HG02642 (cell line): ENCODE measurements at regions not wholly inside any gene's neighbourhood (a gene's known extent, or its start where the extent isn't known, plus 50 kb on each side); places are given as distances from the start of the nearest gene placed in this dataset.
"Not testable (repeated sequence)": the region's sequence is repeated elsewhere in the genome, so short reads cannot be mapped to it uniquely, and the experiment has no call there.

Experiments used
- ATAC-seq: cut with Tn5 transposase; IDR thresholded peaks from one replicate; pipeline ENCODE4 v1.9.1; 2021; ENCODE audit warnings: mild to moderate bottlenecking; ENCODE audit not compliant: unreplicated experiment, poor library complexity

DNA sequence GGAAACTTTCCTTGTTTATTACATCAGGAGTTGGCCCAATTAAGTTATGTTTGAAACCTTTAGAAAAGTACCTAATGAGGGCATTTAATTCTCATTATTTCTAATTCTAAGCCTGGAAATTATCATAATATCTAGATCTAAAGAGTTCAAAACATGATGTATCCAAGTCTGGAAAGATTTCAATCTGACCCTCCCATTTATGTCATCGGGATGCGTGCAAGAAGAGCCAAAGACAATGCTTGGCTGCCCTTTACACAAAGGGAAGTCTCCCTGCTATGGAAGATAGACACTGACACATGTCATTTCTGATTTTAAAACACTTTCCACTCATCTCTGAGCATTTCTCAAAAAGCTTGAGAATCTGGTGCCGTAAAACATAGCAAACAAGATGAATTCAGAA is 222.4 kb downstream of the ANTXR2 start:
- no peak for ATAC-seq

DNA sequence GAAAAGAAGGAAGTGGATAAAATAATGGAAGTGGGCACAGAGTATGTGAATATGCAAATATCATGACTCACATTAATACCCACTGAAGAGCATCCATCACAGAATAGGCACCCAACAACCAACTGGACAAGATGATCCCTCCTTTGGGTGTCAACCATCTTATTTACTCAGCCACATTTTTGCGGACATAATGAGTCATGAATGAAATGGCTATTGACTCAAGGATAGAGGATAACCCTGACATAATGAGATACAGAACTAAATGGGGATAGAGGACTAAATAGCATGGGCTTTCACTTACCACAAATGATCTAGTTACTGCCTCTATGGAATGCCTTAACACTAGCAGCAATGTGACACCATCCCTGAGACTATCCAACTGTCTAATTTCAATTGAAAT is 224.7 kb downstream of the ANTXR2 start:
- no peak for ATAC-seq

DNA sequence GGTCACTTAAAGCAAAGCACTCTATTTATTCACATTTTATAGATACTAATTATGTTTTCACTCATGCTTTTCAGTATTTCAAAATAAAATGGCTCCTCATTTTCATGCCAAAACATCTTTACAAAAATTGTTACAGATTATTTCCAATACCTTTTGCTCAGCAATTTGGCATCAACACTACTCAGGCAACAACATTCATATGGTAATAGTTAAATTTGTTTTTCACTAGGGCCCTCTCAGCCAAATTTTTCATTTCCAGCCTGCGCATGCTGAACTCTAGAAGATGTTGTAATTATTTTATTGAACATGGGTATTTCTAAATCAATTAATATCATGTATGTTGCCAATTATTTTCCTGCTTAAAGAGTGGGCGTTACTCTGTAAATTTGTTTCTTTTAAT is 225.6 kb downstream of the ANTXR2 start:
- ATAC-seq = no peak

DNA sequence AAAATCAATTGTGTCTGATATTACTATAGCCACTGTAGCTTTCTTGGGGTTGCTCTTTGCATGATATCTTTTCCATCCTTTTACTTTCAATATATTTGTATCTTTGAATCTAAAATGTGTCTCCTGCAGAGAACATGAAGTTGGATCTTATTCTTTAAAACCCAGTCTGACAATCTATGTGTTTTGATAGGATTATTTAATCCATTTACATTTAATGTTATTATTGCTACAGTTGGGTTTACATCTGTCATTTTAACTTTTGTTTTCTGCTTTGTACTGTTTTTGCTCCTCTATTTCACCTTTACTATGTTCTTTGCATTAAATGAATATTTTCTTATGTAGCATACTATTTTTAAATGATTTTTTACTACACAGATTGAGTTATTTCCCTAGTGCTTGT is 230.9 kb downstream of the ANTXR2 start:
- ATAC-seq = no peak

DNA sequence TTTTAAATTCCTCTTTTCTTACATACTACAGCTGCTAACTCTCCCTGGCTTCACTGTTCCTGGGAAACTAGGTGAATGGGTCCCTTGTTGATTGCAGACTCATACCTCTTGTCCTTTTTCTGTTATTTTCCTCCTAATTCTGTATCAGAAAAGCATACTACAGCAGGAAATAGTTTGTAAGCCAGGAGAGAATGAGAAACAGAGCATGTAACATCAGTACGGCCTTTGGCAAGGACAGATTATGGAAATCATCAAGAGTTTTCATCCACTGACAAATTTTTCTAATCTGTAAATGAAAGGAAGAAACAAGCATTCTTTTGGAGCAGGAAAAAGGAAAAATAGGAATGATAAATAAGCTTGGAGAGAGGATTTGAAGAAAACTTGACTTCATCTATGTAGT is 239.2 kb downstream of the ANTXR2 start:
- ATAC-seq = no peak

DNA sequence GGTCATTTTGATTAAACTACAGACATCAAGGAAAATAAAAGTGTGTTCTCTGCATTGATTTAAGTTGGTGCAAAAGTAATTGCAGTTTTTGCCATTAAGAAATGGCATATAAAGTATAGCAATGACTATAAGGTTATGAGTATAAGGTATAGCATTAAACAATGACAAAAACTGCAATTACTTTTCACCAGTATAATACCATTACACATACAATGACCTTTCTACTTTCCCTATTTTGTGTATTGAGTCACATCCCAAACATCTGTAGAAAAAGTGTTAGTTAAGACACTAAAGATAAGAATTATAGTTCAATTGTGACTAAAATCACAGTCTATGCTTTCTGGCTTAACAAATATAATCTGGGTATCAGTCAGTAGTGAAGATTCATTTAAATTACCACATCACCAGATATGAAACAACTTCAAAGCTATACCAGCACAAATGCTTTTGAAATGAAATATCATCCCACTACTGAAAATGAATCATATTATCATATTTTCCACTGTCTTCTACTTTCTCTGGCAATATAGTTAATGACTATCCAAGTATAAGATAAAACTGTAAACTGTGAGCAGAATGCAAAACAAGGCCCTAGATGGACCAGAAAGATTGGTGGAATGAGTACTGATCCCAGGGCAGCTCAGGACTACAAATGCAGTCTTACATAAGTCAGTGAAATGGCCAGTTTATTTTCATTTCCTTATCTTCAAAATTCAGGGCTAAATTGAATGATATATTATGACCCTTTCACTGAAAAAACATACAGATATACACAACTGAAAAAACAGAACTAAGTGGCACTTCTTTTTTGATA is 241.1 kb downstream of the ANTXR2 start:
- ATAC-seq = no peak

DNA sequence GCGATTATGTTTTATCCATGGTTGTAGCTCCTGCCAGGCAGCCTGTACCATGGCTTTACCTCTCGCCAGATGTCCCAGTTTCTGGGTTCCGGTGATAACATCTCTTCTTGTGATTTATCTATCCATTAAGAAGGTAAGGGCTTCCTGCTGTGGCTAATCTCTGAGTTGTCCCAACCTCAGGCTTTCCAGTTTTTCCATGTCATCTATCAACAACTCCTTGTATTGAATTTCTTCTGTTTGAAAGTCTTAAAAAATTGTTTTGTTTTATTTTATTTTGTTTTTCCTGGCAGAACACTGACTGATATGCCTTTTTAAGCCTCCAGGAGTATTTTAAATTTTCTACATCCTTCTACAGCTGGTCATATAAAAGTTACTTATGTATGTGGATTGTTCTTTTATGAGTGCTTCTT is 241.9 kb downstream of the ANTXR2 start:
- ATAC-seq = no peak

DNA sequence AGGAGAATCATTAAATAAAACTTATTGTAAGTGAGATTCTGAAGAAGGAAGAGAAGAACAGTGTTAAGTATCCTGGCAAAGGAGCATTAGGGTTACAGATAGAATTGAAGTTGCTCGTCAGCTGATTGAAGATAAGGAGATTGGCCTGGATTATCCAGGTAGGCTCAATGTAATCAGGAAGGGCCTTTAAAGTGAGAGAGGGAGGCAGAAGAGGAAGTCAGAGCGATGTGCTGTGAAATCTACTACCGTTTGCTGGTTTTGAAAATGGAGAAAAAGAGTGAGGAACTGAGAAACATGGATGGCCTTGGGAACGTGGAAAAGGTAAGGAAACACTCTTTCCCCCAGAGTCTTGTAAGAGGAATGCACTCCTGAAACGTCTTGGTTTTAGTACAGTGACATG is 245.7 kb downstream of the ANTXR2 start:
- no peak for ATAC-seq

DNA sequence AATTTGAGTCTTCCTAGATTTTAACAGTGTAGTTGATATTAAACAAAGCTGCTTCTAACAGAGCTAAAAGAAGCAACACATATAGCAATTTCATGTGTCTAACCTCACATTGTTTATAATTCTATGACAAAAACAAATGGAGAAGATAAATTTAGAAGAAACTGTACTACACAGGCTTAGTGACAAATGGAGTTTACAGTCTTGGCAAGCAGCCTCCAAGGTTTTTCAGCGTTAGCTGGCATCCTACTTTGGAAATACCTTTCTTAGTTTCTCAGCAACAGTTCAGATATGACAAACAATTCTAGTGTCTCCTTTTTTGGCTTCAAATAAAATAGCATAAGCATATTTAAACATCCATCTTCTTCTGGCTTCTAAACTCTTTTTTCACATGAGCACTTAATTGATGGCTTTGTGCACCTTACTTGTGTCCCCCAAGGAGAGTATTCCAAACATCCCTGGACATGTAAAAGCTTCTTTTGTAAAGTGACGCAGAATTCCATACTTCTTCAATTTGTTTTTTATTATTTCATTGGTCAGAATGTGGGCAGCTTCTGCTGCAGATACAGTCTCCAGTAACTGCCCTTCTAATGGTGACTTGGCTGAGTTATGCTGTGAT is 249.8 kb downstream of the ANTXR2 start:
- ATAC-seq = no peak

DNA sequence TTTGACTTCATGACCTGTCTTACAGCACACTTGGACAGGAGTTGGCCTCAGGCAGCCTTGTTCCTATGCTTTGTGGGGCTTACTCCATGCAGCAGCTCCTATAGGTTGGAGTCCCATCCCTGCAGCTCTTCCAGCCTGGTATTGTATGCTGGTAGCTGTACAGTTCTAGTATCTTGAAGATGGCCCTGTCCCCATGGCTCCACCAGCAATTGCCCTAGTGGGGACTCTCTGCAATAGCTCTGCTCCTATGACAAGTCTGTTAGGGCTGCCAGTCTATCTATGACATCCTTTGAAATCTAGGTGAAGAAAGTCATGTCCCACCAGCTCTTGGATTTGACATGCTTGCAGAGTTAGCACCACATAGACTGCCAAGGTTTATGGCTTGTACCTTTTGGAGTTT is 252.6 kb downstream of the ANTXR2 start:
- peak; percentile 44 for ATAC-seq

DNA sequence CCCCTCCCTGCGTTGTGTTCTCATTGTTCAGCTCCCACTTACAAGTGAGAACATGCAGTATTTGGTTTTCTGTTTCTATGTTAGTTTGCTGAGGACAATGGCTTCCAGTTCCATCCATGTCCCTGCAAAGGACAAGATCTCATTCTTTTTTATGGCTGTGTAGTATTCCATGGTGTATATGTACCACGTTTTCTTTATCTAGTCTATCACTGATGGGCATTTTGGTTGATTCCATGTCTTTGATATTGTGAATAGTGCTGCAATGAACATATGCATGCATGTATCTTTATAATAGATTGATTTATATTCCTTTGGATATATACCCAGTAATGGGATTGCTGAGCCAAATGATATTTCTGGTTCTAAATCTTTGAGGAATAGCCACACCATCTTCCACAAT is 265.1 kb downstream of the ANTXR2 start:
- not testable (repeated sequence) for ATAC-seq

DNA sequence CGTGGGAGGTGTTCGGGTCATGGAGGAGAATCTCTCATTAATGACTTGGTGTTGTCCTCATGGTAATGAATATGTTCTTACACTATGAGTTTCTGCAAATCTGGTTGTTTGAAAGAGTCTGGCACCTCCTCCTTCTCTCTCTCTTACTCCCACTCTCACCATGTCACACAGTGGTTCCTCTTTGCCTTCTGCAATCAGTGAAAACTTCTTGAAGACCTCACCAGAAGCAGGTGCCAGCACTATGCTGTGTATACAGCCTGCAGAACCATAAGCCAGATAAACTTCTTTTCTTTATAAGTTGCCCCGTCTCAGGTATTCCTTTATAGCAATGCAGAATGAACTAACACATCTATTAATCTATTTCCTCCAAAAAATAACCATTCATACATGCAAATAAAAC is 275.0 kb downstream of the ANTXR2 start:
- no peak for ATAC-seq

DNA sequence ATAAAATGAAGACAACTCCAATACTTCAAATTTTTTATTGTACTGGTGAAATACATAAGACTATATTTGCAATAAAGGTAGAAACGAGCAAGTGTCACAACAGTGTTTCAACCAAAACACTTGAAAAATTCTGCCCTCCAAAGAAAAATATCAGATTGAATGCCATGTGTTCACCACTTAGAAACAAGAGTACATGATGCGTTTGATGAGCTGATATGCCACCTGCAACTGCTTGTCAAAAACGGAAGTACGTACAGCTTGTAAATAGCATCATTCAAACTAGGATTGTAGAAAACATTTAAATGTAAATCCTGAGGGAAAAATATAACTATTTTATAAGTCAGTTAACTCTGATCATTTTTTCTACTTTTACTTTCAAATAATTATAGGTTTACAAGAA is 276.1 kb downstream of the ANTXR2 start:
- ATAC-seq = no peak

DNA sequence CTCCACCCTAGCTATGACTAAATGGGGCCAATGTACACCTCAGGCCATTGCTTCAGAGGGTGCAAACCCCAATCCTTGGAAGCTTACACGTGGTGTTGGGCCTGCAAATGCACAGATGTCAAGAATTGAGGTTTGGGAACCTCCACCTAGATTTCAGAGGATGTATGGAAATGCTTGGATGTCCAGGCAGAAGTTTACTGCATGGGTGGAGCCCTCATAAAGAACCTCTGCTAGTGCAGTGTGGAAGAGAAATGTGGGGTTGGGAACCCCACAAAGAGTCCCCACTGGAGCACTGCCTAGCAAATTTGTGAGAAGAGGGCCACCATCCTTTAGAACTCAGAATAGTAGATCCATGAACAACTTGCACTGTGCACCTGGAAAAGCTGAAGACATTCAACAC is 284.1 kb downstream of the ANTXR2 start:
- ATAC-seq = no peak

DNA sequence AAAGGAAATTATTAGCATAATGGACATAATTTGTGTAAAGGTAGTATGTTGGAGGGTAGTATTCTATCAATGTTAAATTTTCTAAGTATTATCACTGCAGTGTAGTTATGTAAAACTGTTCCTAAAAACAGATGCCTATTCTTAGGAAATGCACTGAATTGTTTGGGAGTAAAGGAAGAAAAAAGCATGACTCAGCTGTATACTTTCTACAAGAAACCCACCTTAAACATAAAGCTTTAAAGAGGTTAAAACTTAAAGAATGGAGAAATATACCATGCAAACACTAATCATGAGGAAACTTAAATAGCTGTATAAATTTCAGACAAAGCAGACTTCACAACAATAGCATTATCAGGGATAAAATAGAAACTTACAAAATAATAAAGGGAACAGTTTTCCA is 292.9 kb downstream of the ANTXR2 start:
- no peak for ATAC-seq

DNA sequence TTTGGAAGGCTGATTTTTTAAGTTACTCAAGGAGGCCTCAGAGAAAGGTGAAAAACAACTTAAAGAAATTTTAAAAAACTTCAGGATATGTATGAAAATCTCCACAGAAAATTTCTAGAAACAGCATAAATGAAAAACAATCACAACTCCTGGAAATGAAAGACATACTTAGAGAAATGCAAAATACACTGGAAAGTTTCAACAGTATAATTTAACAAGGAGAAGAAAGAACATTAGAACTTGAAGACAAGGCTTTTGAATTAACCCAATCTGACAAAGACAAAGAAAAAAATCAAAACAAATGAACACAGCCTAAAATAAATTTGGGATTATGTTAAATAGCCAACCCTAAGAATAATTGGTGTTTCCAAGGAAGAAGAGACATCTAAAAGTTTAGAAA is 300.5 kb downstream of the ANTXR2 start:
- ATAC-seq = no peak

DNA sequence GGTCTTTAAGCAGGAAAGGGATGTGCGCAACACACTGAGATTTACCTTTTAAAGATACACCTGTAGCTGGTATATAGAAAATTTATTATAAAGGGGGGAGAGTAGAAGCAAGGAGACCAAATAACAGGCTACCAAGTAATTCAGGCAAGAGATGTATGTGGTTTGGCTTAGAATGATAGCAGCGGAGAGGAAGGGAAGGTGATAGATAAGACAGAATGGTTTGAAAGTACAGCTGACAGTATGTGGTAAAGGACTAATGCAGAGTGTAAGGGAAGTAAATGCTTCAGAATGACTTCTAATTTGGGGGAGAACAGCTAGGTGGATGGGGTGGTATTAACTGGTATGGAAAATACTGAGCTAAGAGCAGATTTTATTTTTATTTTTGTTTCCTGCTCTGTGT is 308.9 kb downstream of the ANTXR2 start:
- ATAC-seq = no peak

DNA sequence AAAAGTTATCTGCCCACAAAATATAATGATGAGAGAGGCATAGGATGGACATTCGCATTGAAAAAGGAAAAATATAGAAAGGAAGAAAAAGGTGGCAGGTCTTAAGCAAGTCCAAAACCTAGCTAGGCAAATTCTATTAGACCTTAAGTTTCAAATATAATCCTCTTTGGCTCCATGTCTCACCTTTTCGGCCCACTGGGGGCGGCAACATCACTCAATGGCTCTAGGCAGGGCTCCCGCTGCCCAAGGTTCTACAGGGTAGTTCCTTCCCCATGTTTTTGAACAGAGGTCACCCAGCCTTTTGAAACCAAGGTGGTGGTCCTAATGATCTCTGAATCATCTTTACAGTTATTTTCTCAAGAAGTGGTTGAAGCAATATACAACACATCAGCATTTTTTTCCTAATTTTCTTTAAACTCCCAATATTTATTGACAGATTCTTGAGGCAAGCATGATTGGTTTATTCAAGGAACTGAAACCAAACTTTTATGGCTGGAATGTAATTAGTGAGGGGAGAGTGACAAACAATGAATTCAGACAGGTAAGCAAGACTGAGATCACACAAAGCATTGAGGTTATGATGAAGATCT is 309.4 kb downstream of the ANTXR2 start:
- ATAC-seq = no peak

DNA sequence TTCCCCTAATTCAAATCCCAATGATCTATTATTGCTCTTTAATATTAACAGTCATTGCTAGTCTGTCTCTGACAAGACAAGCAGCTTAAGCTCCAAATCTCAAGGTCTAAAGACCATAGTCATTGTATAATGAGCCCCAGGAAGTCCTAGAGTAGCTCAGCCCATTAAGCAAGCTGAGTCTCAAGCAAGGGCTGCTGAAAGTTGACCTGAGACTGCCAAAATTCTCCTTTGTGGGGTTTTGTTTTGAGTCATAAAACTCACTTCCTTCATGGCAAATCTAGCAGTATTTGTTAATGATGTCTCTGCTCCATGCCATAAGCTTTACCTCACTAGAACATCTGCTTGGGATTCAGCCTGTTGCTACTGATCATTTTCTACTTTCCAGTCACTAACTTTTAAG is 313.2 kb downstream of the ANTXR2 start:
- ATAC-seq = no peak

DNA sequence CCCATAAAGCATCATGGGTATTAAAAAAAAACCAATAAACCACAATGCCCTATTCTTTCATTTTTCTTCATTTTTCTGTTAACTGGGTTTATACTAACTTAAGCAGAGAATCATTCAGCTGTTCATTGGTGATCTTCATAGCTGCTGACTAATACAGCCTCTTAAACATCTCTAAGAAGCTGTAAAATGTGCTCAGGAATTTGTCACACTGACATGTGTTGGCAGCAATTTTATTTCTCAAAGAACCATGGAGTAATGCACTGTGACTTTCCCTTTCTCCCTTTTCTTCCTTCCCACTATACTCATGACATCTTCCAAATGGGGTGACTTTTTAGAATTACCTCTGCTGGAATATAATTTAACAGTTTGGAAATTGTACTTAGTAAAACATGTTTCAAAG is 315.4 kb downstream of the ANTXR2 start:
- ATAC-seq = no peak

DNA sequence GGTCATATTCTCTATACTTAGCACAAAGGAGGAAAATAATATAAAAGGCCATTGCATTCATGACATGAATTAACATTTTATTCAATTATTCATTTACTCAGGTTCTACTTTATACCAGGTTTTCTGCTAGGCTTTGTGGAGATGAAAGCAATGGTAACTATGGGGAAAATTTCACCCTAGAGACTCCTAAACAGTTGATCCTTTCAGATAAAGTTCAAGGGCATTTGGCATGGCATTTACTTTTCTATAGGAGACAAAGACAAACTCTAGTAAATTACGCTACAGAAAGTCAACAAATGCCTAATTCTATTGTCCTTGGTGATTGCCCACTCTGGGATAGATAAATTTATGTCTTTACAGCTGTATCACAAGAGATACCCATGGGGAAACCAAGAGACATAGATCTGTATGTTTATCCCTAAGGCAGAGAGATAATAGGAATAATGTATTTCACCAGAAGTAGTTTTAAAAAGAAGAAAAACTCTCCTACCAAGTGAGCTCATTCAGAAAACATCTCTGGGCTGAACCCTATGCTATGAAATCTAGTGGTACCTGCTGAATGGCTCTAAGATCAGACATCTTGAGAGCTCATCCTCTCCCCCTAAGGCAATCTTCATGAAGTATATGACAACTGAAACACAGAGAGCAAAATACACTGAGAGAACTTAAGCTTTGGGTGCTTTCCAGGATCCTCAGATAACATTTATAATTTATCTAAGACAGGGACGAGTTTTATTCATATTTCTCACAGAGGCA is 316.7 kb downstream of the ANTXR2 start:
- ATAC-seq = no peak
